ENCODE measurements at regions not wholly inside any gene's neighbourhood (a gene's known extent, or its start where the extent isn't known, plus 50 kb on each side); places are given as distances from the start of the nearest gene placed in this dataset.
"Not testable (repeated sequence)": the region's sequence is repeated elsewhere in the genome, so short reads cannot be mapped to it uniquely, and the experiment has no call there.

DNA sequence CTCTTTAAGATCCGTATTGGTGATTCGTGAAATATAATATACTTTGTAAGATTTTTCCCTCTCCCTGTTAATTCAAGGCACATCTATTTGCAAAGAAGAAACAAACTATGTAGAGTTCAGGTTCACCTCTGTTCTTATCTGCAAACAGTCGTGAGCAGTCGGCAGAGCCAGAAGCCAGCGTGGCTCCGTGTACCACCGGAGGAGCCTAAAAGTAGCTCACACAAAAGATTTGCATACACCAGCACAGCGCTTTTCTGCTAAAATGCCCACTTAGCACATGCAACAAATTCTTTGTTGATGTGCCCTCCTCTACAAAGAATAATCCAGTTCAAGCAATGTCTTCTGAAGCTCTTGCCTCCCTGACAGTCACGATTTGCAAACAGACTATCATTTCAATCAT lies 416.0 kb upstream of the TENM3 start:
- DNase-seq = no peak

DNA sequence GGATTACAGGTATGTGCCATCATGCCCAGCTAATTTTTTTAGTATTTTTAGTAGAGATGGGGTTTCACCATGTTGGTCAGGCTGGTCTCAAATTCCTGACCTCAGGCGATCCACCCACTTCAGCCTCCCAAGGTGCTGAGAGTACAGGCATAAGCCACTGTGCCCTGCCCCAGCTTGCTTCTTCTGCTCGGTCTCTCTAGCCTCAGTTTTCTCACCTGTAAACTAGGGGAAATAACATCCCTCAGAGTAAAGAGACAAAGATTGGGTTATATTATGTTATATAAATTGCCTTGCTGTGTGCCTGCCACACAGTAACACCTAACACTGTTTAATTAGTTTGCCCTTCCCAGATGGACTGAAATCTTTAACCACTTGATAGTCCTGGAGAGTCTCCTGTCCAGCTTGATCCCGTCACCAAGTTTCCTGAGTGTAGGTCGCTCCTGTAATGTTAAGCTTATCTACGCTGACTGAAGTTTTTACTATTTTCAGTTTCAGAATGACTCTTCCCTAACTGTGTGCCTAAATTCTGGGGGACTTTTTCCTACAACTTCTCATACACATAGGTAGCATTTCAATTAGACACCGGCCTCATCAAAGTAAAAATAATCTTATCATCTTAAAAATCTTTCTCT lies 412.7 kb upstream of the TENM3 start:
- no peak for DNase-seq

DNA sequence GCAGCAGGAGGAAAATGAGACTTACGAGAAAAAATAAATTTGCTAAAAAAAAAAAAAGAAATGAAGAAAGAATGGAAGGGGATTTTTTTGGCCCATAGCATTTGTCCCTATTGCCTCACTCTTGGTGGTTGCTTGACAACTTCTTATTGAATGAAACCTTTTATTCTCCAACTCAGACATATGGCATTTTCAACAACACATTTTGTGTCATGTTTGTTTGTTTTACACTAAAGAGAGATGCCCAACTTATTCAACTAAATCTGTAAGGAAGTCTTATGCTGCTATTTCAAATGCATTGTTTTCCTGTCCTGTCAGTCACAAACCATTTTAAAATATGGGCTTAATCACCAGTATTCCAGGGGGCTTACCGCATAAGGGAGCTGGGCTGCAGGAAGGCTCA lies 409.1 kb upstream of the TENM3 start:
- no peak for DNase-seq

DNA sequence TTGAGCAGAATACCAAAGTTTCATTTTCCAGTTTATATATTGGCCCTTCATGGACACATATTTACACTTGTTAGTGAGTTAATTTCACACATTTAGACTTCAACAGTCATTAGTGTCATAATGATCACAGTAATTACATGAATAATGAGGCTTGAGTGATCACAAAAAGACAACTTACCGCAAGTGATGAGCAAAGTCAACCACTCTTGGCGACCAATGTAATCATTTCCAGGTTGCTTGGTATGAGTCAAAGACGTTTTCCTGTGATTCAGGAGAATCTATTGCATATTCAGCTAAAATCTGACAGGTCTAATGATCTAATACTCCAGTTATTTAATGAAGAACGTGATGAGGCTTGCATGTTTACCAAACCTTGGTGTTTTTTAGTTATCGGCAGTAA lies 407.9 kb upstream of the TENM3 start:
- no peak for DNase-seq

DNA sequence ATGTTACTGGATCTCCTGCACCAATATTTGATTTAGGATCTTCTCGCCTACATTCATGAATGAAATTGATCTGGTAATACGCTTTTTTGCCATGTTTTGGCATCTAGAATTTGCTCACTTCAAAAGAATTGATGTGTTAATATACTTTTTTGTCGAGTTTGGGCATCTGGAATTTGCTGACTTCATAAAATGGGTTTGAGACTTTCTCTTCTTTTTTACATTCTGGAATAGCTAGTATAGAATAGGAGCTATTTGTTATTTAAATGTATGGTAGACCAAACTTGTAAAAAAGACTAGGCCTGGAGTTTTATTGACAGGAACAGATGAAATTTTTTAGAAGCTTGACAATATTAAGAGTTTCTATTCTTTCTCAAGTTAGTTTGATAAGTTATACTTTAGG lies 404.9 kb upstream of the TENM3 start:
- DNase-seq = no peak

DNA sequence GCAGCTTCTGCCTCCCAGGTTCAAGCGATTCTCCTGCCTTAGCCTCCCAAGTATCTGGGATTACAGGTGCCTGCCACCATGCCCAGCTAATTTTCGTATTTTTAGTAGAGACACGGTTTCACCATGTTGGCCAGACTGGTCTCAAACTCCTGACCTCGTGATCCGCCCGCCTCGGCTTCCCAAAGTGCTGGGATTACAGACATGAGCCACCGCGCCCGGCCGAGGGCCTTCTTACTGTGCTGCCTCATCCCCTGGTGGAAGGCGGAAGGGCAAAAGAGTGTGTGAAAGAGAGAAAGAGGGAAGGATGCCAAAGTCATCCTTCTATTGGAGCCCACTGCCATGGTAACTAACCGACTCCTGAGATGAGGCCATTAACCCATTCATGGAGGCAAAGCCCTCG lies 399.4 kb upstream of the TENM3 start:
- DNase-seq = not testable (repeated sequence)

DNA sequence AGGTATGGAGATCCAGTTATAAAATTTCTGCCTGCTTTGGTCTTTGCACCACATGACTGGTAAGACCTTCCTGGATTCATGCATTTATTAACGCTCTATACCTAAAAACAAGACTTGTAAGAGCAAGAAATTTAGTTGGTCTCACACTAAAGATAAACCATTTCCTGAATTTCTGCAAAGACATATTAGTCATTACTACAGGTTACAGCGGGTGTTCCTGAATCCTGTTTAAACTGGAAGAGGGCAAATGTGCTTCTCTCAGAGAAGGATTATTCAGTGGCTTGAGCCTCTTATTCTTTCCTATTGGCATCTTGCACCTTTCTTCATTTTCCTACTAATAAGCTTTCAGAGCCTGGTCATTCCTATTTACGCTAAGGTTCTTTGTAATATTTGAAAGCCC lies 397.6 kb upstream of the TENM3 start:
- DNase-seq = no peak

DNA sequence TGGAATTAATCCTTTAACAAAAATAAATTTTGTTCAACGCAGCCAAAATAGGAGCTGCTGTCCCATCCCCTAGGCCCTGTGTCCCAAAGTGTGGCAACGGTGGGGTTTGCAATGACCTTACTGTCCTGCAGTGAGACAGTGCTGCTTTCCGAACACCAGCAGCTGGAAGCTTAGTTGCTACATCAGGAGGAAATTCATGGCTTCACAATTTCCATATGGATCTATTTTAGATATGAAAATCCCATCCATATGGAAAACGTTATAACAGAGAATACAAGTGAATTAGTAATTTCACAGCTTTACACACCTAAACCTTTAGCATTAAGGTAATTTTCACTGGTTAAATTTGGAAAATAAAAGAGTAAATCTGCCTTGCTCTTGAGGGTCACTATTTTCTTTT lies 396.3 kb upstream of the TENM3 start:
- no peak for DNase-seq

DNA sequence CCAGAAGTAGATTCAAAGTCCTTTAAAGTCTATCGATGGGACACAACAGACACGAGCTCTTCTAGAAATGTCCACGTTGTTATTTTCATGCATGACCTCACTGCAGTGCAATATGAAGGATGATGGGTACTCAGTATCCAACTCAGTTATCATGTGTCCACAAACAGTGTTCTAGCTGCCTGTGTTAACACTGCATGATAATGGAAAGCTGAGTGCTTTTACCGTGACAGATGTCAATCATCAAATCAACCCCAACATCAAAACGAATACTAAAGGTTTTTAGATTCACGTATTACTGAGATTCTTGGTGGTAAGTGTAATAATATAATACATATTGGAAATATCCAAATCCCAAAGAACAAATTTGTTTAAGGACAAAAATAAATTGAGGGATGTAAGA lies 394.8 kb upstream of the TENM3 start:
- no peak for DNase-seq

DNA sequence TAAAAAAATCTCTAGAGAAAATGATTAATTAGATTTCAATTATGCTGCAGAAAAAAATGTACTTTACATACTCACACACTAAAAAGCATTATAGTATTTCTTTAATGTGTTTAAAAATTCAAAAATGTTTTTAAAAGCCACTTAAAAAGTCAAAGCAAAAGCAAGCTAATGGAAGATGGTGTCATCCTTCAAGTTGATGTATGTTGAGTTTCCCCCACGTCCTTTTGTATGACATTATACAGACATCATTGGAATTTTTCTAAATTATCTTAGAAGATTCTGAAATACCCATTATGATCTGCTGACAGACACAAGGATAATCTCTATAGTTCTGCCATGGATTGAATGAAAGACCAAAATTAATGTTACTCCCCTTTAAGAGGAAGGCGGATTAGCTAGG lies 393.7 kb upstream of the TENM3 start:
- no peak for DNase-seq

DNA sequence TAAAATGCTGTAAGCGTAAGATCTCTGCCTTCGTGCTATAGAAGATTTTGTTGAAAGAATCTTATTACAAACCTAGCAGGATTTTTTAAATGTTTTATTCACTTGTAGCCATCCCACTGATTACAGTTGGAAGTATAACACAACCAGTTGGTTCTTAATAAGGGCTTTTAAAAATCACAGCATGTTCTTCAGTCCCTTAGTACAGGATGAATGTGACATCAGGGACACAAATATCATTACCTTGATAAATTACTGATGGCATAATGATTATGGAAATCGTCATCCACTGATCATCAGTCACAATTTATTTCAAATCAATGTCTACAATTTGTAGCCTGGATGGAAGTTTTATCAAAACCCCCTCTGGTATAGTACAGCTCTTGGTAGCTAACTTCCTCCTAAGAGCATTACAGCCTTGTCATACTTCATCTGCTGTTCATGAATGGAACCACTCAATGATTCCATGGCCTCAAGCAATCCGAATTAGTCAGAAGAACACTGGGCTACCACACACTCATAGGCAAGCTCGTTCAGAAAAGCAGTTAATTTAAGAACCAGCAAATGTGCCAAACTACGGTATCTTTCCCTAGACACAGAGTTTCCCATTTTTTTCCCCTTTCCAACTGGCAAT lies 389.2 kb upstream of the TENM3 start:
- DNase-seq = no peak

DNA sequence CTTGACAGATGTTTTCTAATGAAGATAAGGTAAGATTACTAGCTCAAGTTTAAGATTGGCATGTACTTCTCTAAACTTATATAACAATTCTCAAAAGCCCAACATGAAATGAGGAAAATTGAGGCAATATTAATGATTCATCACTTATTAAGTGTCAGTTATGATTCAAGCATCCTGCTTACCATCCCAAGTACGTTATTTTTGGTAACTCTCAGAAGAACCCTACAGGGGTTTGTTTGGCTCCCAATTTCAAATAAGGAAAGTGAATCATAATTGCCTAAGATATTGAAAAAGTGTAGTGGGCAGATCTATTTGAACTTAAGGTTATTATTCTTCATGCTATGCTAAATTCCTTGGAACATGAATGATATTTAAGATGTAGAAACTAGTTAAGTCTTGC lies 387.9 kb upstream of the TENM3 start:
- DNase-seq = no peak

DNA sequence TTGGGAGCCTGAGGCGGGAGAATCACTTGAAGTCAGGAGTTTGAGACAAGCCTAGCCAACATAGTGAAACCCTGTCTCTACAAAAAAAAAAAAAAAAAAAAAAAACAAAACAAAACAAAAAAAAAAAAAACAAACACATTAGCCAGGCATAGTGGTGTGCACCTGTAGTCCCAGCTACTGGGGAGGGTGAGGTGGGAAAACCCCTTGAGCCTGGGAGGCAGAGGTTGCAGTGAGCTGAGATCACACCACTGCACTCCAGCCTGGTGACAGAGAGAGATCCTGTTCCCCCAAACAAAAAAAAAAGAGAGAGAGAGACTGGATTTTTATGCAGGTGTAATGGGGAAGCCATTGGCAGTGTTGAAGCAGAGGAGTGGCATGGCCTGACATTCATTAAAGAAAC lies 385.7 kb upstream of the TENM3 start:
- DNase-seq = not testable (repeated sequence)

DNA sequence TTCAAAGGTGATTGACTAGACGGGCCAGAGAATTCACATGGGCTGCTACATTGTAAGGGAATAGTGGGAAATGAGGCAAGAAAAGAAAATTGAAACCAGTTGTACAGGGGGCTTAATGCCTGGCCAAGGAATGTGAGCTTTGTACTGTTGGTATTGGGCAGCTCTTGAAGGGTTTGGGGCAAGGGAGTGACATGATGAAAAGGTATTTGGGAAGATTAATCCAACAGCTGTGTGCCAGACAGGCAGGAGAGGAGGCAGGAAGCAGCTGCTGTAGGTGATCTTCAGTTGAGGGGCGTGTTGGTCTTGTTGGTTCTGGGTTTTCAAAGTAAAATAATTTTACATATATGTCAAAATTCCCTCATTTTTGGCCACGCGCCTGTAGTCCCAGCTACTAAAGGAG lies 384.5 kb upstream of the TENM3 start:
- no peak for DNase-seq

DNA sequence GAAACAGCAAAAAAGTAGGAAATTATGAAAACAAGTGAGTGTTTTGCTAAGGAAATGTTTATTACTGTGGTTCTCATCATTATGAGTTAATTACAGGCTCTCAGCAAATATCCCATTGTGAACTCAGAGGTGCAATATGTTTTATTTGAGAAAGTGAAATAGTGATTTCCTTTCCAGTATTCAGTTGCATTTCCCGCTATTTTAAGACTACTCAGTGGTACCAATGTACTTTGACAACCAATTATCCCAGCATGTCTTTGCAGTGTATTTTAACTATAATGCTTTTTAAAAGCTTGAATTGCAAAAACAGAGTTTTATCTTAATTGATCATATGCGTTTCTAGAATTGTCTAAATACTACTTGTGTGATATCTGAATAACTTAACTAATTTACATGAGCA lies 383.8 kb upstream of the TENM3 start:
- no peak for DNase-seq

DNA sequence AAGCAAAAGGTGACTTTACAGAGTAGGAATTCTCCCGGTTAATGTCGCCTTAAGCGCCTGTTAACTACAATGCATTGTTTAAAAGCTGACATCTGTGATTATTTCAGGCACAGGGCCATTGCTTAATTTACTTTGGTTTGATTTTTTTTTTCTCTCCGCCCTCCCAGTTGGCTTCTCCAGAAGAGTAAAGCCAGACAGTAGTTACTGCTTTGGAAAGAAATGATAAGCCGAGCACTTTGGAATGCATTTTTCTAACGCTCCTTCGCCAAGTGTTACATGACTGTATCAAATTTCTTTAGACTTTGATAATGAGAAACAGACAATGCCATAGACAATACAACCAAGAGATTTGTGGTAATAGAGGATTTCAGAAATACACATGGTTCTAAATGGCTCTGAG lies 383.0 kb upstream of the TENM3 start:
- DNase-seq = no peak

DNA sequence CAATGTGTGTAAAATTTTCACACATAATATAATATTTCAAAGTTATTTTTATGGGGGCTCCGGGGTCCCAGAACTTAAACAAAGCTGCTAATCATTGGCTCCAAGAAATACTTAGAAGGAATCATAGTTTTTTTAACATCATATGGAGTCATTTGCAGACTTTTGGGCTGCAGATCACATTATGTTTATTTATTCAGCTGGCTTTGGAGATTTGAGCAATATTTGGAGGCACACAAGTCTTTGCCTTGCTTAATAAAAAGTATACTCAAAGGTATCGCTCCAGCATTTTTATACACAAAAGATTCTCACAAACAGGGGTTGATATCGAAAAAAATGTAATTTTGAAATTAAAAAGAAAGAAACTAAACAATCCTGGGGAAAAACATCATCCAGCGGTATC lies 382.5 kb upstream of the TENM3 start:
- no peak for DNase-seq

DNA sequence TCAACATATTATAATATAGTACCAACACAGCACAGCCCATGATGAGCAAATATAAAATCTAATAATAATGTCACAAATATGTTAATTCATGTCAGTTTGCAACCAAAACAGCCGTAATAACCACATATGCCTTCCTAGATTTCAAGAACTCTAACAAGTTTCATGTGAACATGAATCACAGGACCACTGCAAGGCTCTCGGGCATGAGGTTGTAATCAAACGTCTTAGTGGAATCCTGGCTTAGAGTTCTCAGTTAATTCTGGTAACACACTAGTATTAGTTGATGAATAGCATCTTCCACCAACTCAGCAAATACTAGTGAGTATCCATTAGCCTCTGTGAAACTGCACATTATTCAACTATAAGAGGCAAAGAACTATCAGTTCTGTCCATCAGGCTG lies 379.3 kb upstream of the TENM3 start:
- no peak for DNase-seq

DNA sequence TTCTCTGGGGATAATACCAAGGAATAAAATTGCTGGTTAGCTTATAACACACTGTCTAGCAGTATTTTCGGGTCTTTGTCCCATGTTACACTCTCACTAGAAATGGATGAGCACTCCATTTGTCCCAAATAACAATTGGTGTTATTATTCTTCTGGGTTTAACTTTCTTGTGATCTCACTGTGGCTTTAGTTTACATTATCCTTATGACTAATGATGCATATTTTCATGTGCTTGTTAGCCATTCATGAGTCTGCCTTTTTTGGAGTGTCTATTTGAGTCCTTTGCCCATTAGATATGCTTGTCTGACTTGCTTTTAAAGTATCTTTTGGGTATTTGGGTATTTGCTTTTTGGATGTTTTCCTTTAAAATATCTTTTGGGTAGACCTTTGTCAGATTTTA lies 372.9 kb upstream of the TENM3 start:
- no peak for DNase-seq

DNA sequence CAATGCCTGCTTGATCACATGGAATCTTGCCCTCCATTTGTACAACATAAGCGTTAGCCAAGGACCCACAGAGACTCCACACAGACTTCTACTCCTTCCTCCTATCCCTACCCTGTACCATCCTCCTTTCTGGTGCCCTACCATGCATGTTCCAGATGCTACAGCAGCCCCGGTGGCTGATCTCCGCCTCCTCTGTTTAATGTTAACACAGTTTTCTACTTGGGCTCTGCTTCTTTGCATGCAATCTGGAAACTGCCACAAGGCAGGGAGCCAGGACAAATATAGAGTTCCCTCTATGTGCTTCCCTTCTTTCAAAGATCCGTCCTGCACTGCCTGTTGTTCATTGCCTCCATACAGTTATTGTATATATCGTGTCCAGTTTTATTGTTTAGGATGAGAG lies 368.6 kb upstream of the TENM3 start:
- DNase-seq = no peak

DNA sequence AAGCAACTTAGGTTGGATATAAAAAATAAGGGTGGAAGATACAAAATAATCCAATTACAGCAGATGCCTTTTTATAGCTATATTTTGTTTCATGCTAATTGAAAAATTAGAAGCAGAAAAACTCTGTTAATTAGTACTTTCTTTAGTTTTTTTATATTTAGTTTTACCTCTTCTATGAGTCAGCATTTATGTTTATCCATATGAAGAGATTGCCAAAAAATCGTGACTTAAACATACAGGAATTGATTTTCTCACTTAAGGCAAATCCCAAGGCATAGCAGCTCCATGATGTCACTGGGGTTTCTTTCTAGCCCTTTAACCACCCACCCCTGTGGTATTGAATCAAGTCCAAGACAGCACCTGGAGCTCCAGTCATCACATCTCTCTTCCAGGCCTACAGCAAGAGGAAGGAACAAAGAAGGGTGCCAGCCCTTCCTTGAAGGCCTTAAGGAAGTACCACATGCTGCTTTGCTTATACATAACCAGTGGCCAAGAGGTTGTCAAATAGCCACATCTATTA lies 365.8 kb upstream of the TENM3 start:
- DNase-seq = no peak

DNA sequence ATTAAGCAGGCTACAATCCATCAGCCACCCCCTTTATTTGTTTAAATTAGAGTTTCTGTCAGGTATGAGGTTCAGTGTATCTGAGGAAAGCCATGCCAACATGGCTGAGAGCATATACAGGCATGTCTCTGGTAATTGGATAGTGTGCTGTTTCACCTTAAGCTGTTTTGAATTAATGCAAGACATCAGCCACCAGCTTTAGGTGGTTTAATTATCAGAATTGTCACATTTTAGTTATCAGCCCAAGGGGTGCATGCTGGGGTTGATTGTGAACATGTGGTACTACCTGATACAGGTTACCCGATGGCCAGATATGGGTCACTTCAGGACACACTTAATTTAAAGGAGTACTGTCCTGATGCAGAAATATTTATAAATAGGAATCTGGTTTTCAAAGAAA lies 353.2 kb upstream of the TENM3 start:
- DNase-seq = no peak

DNA sequence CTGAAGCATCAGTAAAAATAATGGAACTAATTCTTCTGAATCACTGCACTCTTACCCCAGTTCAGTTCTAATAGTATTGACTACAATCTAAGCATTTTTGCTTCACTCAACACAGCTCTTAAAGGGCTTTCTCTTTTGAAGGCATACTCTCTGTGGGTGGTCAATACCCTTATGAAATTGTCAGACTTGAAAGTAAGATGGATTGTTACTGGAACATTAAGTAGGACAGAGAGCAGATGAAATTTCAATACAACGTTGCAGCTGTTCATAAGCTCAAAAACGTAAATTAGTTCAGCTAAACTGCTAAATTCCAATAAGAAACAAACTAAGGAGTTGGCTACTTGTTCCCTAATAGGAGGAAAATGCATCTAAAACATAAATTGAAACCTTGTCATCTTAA lies 352.3 kb upstream of the TENM3 start:
- no peak for DNase-seq

DNA sequence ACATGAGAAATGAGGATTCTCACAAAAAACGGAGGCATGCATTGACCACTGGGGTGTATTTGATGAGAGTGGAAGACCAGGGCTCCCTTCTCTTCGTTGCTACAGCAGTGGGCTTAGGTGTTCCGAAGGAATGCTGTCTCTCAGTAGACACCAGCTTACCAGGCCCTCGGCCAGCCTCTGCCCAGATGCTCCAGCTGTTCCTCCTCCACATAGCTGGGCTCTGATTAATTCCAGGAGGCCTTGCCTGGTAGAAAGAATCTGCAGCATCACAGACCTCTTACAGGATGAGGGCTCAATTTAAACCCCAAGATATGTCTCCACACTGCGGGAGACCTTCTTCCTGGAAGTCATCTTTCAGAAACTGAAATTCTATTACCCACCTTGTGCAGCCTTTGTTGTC lies 346.6 kb upstream of the TENM3 start:
- DNase-seq = no peak

DNA sequence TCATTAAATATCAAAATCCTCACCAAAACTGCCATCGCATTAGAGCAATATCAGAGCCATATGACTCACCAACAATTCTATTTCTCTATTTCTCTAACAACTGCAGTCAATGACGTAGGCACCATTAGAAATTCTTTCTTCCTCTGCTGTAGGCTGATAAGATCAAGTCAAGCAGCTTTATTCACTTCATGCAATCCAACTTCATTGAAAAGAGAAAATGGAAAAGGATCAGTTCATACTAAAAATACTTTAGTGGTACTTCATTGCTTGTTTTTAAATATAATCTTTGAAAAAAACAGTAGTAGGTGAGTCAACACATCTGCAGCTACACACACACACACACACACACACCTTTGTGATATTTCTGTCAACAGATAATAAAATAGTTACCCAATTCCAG lies 345.3 kb upstream of the TENM3 start:
- DNase-seq = no peak

All from suppressor macrophage treated with lipopolysaccharide for 1 hour (primary cell).